Fibroblast of lung (primary cell): ENCODE measurements at regions not wholly inside any gene's neighbourhood (a gene's known extent, or its start where the extent isn't known, plus 50 kb on each side); places are given as distances from the start of the nearest gene placed in this dataset.
A peak's percentile ranks its signal among the peaks of the same experiment; 100 is the strongest.

Source experiments
- DNase-seq, 2 donors: peaks; one replicate each; pipeline versions ENCODE4 v3.0.0 to v3.0.0-alpha.2; 2010; ENCODE audit warnings: low read depth in 2 of 2
- H2AFZ ChIP-seq: 2 replicates; pipeline ENCODE4 v1.5.1; 2012; ENCODE audit warnings: low read length, control low read depth, inconsistent platforms
- H3K27ac ChIP-seq: 2 replicates; pipeline ENCODE4 v1.5.1; 2011; ENCODE audit warnings: low read length, control low read depth; ENCODE audit not compliant: insufficient read depth
- H3K27me3 ChIP-seq: 2 replicates; pipeline ENCODE4 v1.5.1; 2011; ENCODE audit warnings: mild to moderate bottlenecking, low read length; ENCODE audit not compliant: control insufficient read depth, insufficient read depth
- H3K36me3 ChIP-seq: 2 replicates; pipeline ENCODE4 v1.5.1; 2011; ENCODE audit warnings: low read length; ENCODE audit not compliant: control insufficient read depth, insufficient read depth
- H3K4me1 ChIP-seq: 2 replicates; pipeline ENCODE4 v1.5.1; 2011; ENCODE audit warnings: low read length; ENCODE audit not compliant: control insufficient read depth, insufficient read depth; ENCODE audit errors: extremely low read depth
- H3K4me2 ChIP-seq: 2 replicates; pipeline ENCODE4 v1.5.1; 2011; ENCODE audit warnings: low read length, control low read depth; ENCODE audit not compliant: insufficient read depth; ENCODE audit errors: extremely low read depth
- H3K4me3 ChIP-seq, 4 experiments: fragments of 200-600 bp in 1 of 4; sonication (generic) in 1 of 4; replicated peaks in 1 of 4; 2 replicates each; pipeline ENCODE4 v1.5.1; 2011 to 2016; ENCODE audit warnings: low read length in 4 of 4, low read depth in 3 of 4, mild to moderate bottlenecking in 3 of 4, control low read depth in 2 of 4, inconsistent platforms in 1 of 4, mixed read lengths in 1 of 4; ENCODE audit not compliant: insufficient read depth in 1 of 4; ENCODE audit errors: control extremely low read depth in 1 of 4
- H3K79me2 ChIP-seq: 2 replicates; pipeline ENCODE4 v1.5.1; 2012; ENCODE audit warnings: mild to moderate bottlenecking, low read length, inconsistent platforms; ENCODE audit not compliant: control insufficient read depth, insufficient read depth
- H3K9ac ChIP-seq: 2 replicates; pipeline ENCODE4 v1.5.1; 2011; ENCODE audit warnings: mild to moderate bottlenecking, low read length, control low read depth; ENCODE audit not compliant: insufficient read depth
- H3K9me3 ChIP-seq: 2 replicates; pipeline ENCODE4 v1.5.1; 2012; ENCODE audit warnings: low read depth, low read length; ENCODE audit not compliant: control insufficient read depth, insufficient read depth
- H4K20me1 ChIP-seq: 2 replicates; pipeline ENCODE4 v1.5.1; 2011; ENCODE audit warnings: low read length; ENCODE audit not compliant: control insufficient read depth, insufficient read depth; ENCODE audit errors: extremely low read depth
- CTCF ChIP-seq, 2 donors: IDR thresholded peaks in 1 of 2; conservative IDR thresholded peaks in 1 of 2; 1 replicate in 1 of 2; 2 replicates in 1 of 2; pipeline ENCODE4 v1.5.1; 2011 to 2012; ENCODE audit warnings: low read length in 2 of 2, control low read depth in 1 of 2, inconsistent platforms in 1 of 2, low read depth in 1 of 2, mild to moderate bottlenecking in 1 of 2
- EZH2 ChIP-seq: IDR thresholded peaks from 2 replicates; pipeline ENCODE4 v1.5.1; 2012; ENCODE audit warnings: low read length, control low read depth, mild to moderate bottlenecking; ENCODE audit errors: missing control alignments

GRCh38 chr10:53088961-53089360 lies 316.4 kb upstream of the MBL2 start:
- no peaks in the 10 kb centered on the region for H3K27me3 ChIP-seq
- no peak for DNase-seq
- no peak overlapping the region for H3K9ac ChIP-seq
- no peaks in the 10 kb centered on the region for H4K20me1 ChIP-seq
- TF ChIP-seq CTCF (conservative IDR thresholded peaks at IDR 0.05 in 1 of 2, IDR thresholded peaks at IDR 0.05 in 1 of 2; ENCODE audit: low read depth in 1 of 2, low read length in 2 of 2) (no peak), EZH2 (no peak)
- no peaks in the 10 kb centered on the region for H3K9me3 ChIP-seq
- no peak overlapping the region for H3K4me3 ChIP-seq
- no peaks in the 10 kb centered on the region for H3K36me3 ChIP-seq
- H3K27ac ChIP-seq: no peak overlapping the region
- H3K4me1 ChIP-seq: no peaks in the 10 kb centered on the region
- no peak overlapping the region for H3K4me2 ChIP-seq
- no peak overlapping the region for H2AFZ ChIP-seq
- no peaks in the 10 kb centered on the region for H3K79me2 ChIP-seq

- DNase-seq: peak in 1 of 2 donors; percentile 37
- TF ChIP-seq EZH2 (no peak), CTCF (conservative IDR thresholded peaks at IDR 0.05 in 1 of 2, IDR thresholded peaks at IDR 0.05 in 1 of 2; ENCODE audit: low read depth in 1 of 2, low read length in 2 of 2) (no peak)
- no peaks in the 10 kb centered on the region for H3K9me3 ChIP-seq
Measured at GRCh38 chr10:53079283-53079682, 306.7 kb upstream of the MBL2 start.

GRCh38 chr10:53076948-53077347 lies 304.4 kb upstream of the MBL2 start:
- no peaks in the 10 kb centered on the region for H4K20me1 ChIP-seq
- no peaks in the 10 kb centered on the region for H3K79me2 ChIP-seq
- no peak overlapping the region for H3K4me2 ChIP-seq
- H3K27me3 ChIP-seq: no peaks in the 10 kb centered on the region
- H3K9me3 ChIP-seq: no peaks in the 10 kb centered on the region
- no peak overlapping the region for H2AFZ ChIP-seq
- TF ChIP-seq EZH2 (no peak), CTCF (conservative IDR thresholded peaks at IDR 0.05 in 1 of 2, IDR thresholded peaks at IDR 0.05 in 1 of 2; ENCODE audit: low read depth in 1 of 2, low read length in 2 of 2) (no peak)
- no peaks in the 10 kb centered on the region for H3K4me1 ChIP-seq
- DNase-seq: no peak
- no peaks in the 10 kb centered on the region for H3K36me3 ChIP-seq
- H3K9ac ChIP-seq: no peak overlapping the region
- no peak overlapping the region for H3K27ac ChIP-seq
- no peak overlapping the region for H3K4me3 ChIP-seq

More at GRCh38 chr10:53079283-53079682, 306.7 kb upstream of the MBL2 start:
- H2AFZ ChIP-seq: no peak overlapping the region
- H3K36me3 ChIP-seq: no peaks in the 10 kb centered on the region
- H3K27me3 ChIP-seq: no peaks in the 10 kb centered on the region
- no peak overlapping the region for H3K4me2 ChIP-seq
- no peaks in the 10 kb centered on the region for H3K4me1 ChIP-seq
- H3K79me2 ChIP-seq: no peaks in the 10 kb centered on the region
- H3K27ac ChIP-seq: no peak overlapping the region
- H4K20me1 ChIP-seq: no peaks in the 10 kb centered on the region
- H3K4me3 ChIP-seq: no peak overlapping the region
- no peak overlapping the region for H3K9ac ChIP-seq
